ENCODE measurements at regions not wholly inside any gene's neighbourhood (a gene's known extent, or its start where the extent isn't known, plus 50 kb on each side); places are given as distances from the start of the nearest gene placed in this dataset.
"Not testable (repeated sequence)": the region's sequence is repeated elsewhere in the genome, so short reads cannot be mapped to it uniquely, and the experiment has no call there.

DNA sequence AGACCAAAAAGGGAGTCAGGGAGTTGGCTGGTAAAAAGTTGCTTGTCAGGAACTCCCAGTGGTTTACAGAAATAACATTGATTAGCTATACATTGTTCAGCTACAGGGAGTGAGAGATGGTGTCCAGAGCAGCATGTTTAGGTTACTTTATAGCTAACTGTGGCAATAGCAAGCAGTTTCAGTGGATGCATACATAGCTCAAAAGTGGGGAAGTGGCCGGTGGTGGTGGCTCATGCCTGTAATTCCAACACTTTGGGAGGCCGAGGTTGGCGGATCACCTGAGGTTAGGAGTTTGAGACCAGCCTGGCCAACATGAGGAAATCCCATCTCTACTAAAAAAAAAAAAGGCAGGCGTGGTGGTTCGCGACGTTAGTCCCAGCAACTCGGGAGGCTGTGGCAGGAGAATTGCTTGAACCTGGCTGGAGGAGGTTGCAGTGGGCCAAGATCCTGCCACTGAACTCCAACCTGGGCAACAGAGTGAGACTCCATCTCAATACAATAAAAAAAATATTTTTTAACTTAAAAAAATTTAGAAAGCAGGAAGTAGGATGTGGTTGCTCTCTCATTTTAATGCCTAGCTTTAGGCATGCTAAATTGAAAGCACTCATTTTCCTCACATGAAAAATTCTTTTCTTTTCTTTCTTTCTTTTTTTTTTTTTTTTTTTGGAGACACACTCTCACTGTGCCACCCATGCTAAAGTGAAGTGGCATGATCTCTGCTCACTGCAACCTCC lies 109.7 kb downstream of the PPIAL4G start:
- H3K4me3 ChIP-seq: no peak overlapping the region
- no peaks in the 10 kb centered on the region for H3K9me3 ChIP-seq (ENCODE audit: control insufficient read depth in 4 of 4, insufficient read depth in 3 of 4, low read length in 3 of 4)
- no peak for DNase-seq
- no peaks in the 10 kb centered on the region for H3K36me3 ChIP-seq (ENCODE audit: control insufficient read depth in 4 of 4, insufficient read depth in 4 of 4, low read length in 4 of 4)
- no peak overlapping the region for H3K9ac ChIP-seq (ENCODE audit: insufficient read depth in 1 of 2, low read length in 2 of 2)
- no peaks in the 10 kb centered on the region for H3K27me3 ChIP-seq (ENCODE audit: control insufficient read depth in 3 of 3, insufficient read depth in 3 of 3, low read length in 2 of 3)
- no peaks in the 10 kb centered on the region for H3K4me1 ChIP-seq (ENCODE audit: control insufficient read depth in 5 of 5, insufficient read depth in 5 of 5, low read length in 5 of 5)
- no peak overlapping the region for H3K27ac ChIP-seq (ENCODE audit: low read depth in 1 of 2, low read length in 1 of 2)
- no peak for TF ChIP-seq CTCF (IDR thresholded peaks at IDR 0.05; ENCODE audit: control extremely low read depth, extremely low read depth)
- WGBS, 2 donors: 79 to 81% methylated on average over 8 of the region's 8 CpGs
- ATAC-seq (ENCODE audit: insufficient read depth, low FRiP score): no peak

DNA sequence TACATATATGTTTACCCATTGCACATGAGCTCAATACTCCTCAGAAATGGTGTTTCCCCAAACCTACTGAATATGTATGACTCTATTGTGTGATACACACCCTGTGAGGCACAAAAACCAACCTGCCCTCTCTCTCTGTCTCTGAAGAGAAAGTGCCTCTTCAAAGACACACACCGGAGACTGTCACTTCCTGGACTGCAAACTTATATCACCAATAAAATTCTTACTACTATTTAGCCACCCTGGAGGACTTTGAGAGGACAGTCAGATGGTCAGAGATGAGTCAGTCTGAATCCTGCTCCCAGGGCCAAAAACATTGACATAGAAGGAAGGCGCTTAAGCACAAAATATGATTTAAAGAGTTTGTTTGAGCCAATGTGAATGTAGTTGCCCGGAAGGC lies 110.4 kb downstream of the PPIAL4G start:
- no peak for DNase-seq
- Histone ChIP-seq H3K9ac (ENCODE audit: insufficient read depth in 1 of 2, low read length in 2 of 2) (no peak overlapping the region), H3K36me3 (ENCODE audit: control insufficient read depth in 4 of 4, insufficient read depth in 4 of 4, low read length in 4 of 4) (no peaks in the 10 kb centered on the region), H3K9me3 (ENCODE audit: control insufficient read depth in 4 of 4, insufficient read depth in 3 of 4, low read length in 3 of 4) (no peaks in the 10 kb centered on the region), H3K4me1 (ENCODE audit: control insufficient read depth in 5 of 5, insufficient read depth in 5 of 5, low read length in 5 of 5) (no peaks in the 10 kb centered on the region), H3K27ac (ENCODE audit: low read depth in 1 of 2, low read length in 1 of 2) (no peak overlapping the region), H3K27me3 (ENCODE audit: control insufficient read depth in 3 of 3, insufficient read depth in 3 of 3, low read length in 2 of 3) (no peaks in the 10 kb centered on the region), H3K4me3 (no peak overlapping the region)
- TF ChIP-seq CTCF (IDR thresholded peaks at IDR 0.05; ENCODE audit: control extremely low read depth, extremely low read depth): no peak
- ATAC-seq (ENCODE audit: insufficient read depth, low FRiP score): no peak
- 73 to 74% methylated on average over 3 of the region's 3 CpGs for WGBS, 2 donors

DNA sequence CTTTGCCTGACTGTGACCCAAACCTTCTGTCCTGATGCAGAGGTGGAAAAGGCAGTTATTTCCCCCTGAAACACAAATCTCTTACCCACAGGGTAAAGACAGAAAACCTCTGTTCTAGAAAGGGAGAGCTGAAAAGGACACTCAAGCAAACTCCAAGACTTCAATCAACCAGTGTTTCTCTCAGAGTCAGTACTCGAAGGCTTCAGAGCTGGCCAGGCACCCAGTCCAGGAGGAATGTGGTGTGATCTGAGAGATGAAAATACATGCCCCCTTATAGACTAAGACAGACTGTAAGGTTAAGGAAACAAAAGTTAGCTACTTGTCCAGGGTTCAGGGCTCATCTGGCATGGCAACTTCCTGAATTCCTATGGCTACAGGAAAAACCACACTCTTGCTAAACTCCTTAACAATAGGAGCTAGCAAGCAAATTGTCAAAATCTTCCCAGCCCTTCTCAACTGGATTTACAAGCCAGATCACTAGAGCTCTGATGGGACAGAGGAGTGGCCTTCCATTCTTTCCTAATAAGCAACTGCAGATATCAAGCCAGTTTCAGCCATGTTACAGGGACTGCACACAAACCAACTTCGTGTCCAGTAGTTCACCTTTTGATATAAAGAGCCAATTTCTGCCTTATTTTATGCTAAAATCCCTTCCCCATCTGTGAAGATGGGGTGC lies 110.9 kb downstream of the PPIAL4G start:
- H3K4me3 ChIP-seq; H3K27me3 ChIP-seq (ENCODE audit: control insufficient read depth in 3 of 3, insufficient read depth in 3 of 3, low read length in 2 of 3); H3K27ac ChIP-seq (ENCODE audit: low read depth in 1 of 2, low read length in 1 of 2); H3K9me3 ChIP-seq (ENCODE audit: control insufficient read depth in 4 of 4, insufficient read depth in 3 of 4, low read length in 3 of 4); H3K9ac ChIP-seq (ENCODE audit: insufficient read depth in 1 of 2, low read length in 2 of 2); DNase-seq; H3K4me1 ChIP-seq (ENCODE audit: control insufficient read depth in 5 of 5, insufficient read depth in 5 of 5, low read length in 5 of 5); ATAC-seq (ENCODE audit: insufficient read depth, low FRiP score); H3K36me3 ChIP-seq (ENCODE audit: control insufficient read depth in 4 of 4, insufficient read depth in 4 of 4, low read length in 4 of 4): not testable (repeated sequence)
- 71 to 81% methylated on average over 2 of the region's 2 CpGs for WGBS, 2 donors

DNA sequence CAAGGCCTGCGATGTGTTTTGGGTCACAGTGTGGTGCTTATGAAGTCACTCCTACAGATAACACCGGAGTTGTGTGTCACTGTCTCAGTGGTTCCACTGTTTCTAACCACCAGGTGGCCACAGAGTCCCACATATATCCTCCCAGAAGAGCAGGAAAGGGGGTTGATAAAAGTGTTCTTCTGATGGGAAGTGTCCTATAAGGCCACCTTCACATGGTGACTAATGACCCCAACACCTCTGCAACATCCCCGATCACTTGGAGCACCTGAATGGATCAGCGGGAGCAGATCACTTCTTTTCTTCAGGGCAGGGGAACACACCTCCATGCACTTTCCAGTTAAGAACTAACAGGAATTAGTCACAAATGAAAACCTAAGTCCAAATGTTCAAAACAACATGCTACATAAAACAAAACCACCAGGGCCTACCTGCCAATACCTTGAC lies 111.5 kb downstream of the PPIAL4G start:
- DNase-seq: peak; percentile 65 to 81 (median 71)
- H3K9me3 ChIP-seq (ENCODE audit: control insufficient read depth in 4 of 4, insufficient read depth in 3 of 4, low read length in 3 of 4); H3K27me3 ChIP-seq (ENCODE audit: control insufficient read depth in 3 of 3, insufficient read depth in 3 of 3, low read length in 2 of 3); H3K36me3 ChIP-seq (ENCODE audit: control insufficient read depth in 4 of 4, insufficient read depth in 4 of 4, low read length in 4 of 4); H3K4me1 ChIP-seq (ENCODE audit: control insufficient read depth in 5 of 5, insufficient read depth in 5 of 5, low read length in 5 of 5); H3K4me3 ChIP-seq; H3K9ac ChIP-seq (ENCODE audit: insufficient read depth in 1 of 2, low read length in 2 of 2); H3K27ac ChIP-seq (ENCODE audit: low read depth in 1 of 2, low read length in 1 of 2): not testable (repeated sequence)
- WGBS, 2 donors: 13 to 14% methylated on average over 4 of the region's 4 CpGs
- peak; percentile 61 for TF ChIP-seq CTCF (IDR thresholded peaks at IDR 0.05; ENCODE audit: control extremely low read depth, extremely low read depth)
- ATAC-seq (ENCODE audit: insufficient read depth, low FRiP score): peak; percentile 82

DNA sequence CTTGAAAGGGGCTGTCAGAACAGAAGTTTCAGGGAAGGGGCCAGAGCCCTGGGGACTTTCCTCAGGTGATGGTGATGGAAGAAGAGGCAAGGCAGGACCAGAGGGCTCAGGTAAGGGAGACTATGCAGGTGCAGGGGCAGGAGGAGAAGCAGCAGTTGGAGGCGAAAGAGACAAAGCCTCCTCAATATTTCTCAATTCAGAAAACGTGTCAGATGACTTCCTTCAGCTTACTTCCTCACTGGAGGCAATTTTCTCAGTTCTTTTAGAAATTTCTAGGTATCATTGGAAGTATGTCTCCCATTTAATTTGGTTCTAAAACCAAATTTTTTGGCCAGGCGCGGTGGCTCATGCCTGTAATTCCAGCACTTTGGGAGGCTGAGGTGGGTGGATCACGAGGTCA lies 112.4 kb downstream of the PPIAL4G start:
- DNase-seq; H3K4me1 ChIP-seq (ENCODE audit: control insufficient read depth in 5 of 5, insufficient read depth in 5 of 5, low read length in 5 of 5); H3K27ac ChIP-seq (ENCODE audit: low read depth in 1 of 2, low read length in 1 of 2); H3K4me3 ChIP-seq; H3K36me3 ChIP-seq (ENCODE audit: control insufficient read depth in 4 of 4, insufficient read depth in 4 of 4, low read length in 4 of 4); H3K9me3 ChIP-seq (ENCODE audit: control insufficient read depth in 4 of 4, insufficient read depth in 3 of 4, low read length in 3 of 4); H3K27me3 ChIP-seq (ENCODE audit: control insufficient read depth in 3 of 3, insufficient read depth in 3 of 3, low read length in 2 of 3); ATAC-seq (ENCODE audit: insufficient read depth, low FRiP score); H3K9ac ChIP-seq (ENCODE audit: insufficient read depth in 1 of 2, low read length in 2 of 2): not testable (repeated sequence)
- WGBS, 2 donors: 58 to 79% methylated on average over 5 of the region's 5 CpGs

All from lung (tissue), 11 donors.